Ascending aorta (tissue), 2 donors: ENCODE measurements at regions not wholly inside any gene's neighbourhood (a gene's known extent, or its start where the extent isn't known, plus 50 kb on each side); places are given as distances from the start of the nearest gene placed in this dataset.

Experiments
- DNase-seq, 2 donors: peaks; one replicate each; pipeline ENCODE4 v3.0.0-alpha.2; 2019; ENCODE audit warnings: low spot score in 2 of 2
- H3K27ac ChIP-seq, 2 donors: fragments of 200-600 bp; sonication (generic); one replicate each; pipeline ENCODE4 v1.5.1; 2016 to 2017; ENCODE audit warnings: mild to moderate bottlenecking in 1 of 2
- H3K27me3 ChIP-seq: fragments of 200-600 bp; sonication (generic); one replicate; pipeline ENCODE4 v1.5.1; 2017
- H3K36me3 ChIP-seq, 2 donors: fragments of 200-600 bp; sonication (generic); one replicate each; pipeline ENCODE4 v1.5.1; 2016
- H3K4me1 ChIP-seq, 2 donors: fragments of 200-600 bp; sonication (generic); one replicate each; pipeline ENCODE4 v1.5.1; 2016 to 2017; ENCODE audit warnings: mild to moderate bottlenecking in 1 of 2
- H3K4me3 ChIP-seq, 2 donors: fragments of 200-600 bp; sonication (generic); one replicate each; pipeline ENCODE4 v1.5.1; 2016 to 2017; ENCODE audit warnings: mild to moderate bottlenecking in 1 of 2
- H3K9me3 ChIP-seq, 2 donors: fragments of 200-600 bp; sonication (generic); one replicate each; pipeline ENCODE4 v1.5.1; 2016
- intact Hi-C: fragments of 100-400 bp; cut with DNase I; formaldehyde crosslinking; loops from one replicate; pipeline ENCODE4 v1.15.1; 2023
- TF ChIP-seq, protein P1 (sequence below), 3 experiments: fragments of 200-600 bp in 2 of 3; fragments of 450-650 bp in 1 of 3; sonication (generic) in 2 of 3; IDR thresholded peaks; one replicate each; pipeline ENCODE4 v1.5.1; 2016 to 2019; ENCODE audit warnings: antibody characterized with exemption in 3 of 3, mild to moderate bottlenecking in 1 of 3, moderate library complexity in 1 of 3

DNA sequence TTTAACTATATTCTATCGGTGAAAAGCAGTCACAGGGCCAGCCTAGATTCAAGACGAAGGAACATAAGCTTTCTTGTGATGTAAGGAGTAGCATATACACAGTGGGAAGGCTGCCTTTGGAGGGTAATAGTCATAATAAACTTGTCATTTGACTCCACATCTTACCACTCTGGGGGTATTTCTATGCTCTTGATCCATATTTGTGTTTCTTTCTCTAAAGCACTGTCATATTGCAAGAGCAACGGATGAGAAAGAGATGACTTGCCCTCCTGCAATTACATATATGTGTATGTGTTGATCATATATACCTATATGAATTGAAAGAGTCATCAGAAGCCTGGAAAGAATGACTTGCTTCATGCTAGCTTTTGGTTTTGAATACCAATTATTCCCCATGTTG is 225.4 kb upstream of the HS3ST3A1 start:
- TF ChIP-seq, protein P1, sequence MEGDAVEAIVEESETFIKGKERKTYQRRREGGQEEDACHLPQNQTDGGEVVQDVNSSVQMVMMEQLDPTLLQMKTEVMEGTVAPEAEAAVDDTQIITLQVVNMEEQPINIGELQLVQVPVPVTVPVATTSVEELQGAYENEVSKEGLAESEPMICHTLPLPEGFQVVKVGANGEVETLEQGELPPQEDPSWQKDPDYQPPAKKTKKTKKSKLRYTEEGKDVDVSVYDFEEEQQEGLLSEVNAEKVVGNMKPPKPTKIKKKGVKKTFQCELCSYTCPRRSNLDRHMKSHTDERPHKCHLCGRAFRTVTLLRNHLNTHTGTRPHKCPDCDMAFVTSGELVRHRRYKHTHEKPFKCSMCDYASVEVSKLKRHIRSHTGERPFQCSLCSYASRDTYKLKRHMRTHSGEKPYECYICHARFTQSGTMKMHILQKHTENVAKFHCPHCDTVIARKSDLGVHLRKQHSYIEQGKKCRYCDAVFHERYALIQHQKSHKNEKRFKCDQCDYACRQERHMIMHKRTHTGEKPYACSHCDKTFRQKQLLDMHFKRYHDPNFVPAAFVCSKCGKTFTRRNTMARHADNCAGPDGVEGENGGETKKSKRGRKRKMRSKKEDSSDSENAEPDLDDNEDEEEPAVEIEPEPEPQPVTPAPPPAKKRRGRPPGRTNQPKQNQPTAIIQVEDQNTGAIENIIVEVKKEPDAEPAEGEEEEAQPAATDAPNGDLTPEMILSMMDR (IDR thresholded peaks at IDR 0.05) = no peak
- Histone ChIP-seq H3K36me3 (no peaks in the 10 kb centered on the region), H3K4me1 (no peaks in the 10 kb centered on the region), H3K27ac (no peak overlapping the region), H3K4me3 (no peak overlapping the region), H3K27me3 (no peaks in the 10 kb centered on the region), H3K9me3 (no peaks in the 10 kb centered on the region)
- intact Hi-C loops = no loop called here
- no peak for DNase-seq

DNA sequence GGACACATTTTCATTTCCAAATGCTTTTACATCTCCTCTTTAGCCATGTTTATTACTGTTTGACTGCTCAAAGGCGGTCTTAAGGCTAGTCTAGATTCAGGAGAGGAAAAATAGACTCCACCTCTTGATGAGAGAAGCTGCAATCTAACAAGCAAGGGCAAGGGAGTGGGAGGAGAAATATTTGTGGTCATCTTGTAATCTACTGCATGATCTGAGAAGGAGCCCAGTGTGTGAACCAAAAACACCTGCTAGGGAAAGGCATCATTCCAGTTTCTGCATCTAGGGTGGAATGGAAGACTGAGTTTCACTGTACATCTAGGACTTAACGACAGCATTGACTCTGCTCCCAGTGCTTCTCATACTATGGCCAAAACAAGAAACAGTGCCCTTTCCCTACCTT is 232.2 kb upstream of the HS3ST3A1 start:
- no peak overlapping the region for H3K27ac ChIP-seq
- no peaks in the 10 kb centered on the region for H3K36me3 ChIP-seq
- no peaks in the 10 kb centered on the region for H3K4me1 ChIP-seq
- TF ChIP-seq, protein P1 (IDR thresholded peaks at IDR 0.05) = no peak
- no peaks in the 10 kb centered on the region for H3K27me3 ChIP-seq
- no peaks in the 10 kb centered on the region for H3K9me3 ChIP-seq
- no peak overlapping the region for H3K4me3 ChIP-seq
- intact Hi-C loops = no loop called here
- no peak for DNase-seq

DNA sequence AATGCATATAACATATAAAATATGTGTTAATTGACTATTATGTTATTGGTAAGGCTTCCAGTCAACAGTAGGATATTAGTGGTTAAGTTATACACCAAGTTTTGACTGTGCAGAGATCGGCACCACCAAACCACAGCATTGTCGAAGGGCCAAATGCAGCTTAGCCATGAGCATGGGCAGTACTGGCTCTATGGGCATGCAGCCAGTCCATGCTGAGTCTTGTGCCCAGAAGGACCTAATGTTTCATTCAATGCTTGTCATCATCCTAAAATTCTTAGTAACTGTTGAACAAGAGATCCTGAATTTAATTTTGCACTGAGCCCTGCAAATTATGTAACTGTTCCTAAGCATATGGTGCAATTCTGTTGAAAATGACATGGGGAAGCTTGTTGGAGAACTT is 233.4 kb upstream of the HS3ST3A1 start:
- no peaks in the 10 kb centered on the region for H3K27me3 ChIP-seq
- no peaks in the 10 kb centered on the region for H3K9me3 ChIP-seq
- no peak overlapping the region for H3K27ac ChIP-seq
- TF ChIP-seq, protein P1 (IDR thresholded peaks at IDR 0.05) = no peak
- no peak overlapping the region for H3K4me3 ChIP-seq
- intact Hi-C loops = no loop called here
- H3K36me3 ChIP-seq = no peaks in the 10 kb centered on the region
- no peak for DNase-seq
- no peaks in the 10 kb centered on the region for H3K4me1 ChIP-seq

DNA sequence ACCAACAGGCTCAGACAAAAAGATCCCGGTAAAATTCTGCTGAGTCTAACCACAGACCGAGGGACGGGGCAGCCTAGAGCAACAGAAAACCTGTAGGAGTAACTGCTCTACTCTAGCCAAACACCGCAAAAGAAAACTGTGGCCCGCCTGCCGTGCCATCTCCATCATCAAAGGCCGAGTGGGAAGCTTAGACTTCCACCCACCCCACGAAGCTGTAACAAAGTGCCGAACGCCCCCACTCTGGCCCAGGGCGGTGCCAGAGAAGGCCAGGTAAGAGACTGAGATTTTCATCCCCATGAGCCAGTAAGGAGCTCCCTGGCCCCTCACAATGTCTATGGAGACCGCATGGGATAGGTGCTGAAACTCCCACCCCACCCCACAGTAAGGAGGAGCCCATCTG is 231.9 kb upstream of the COX10 start:
- no peak for DNase-seq
- TF ChIP-seq, protein P1 (IDR thresholded peaks at IDR 0.05) = no peak
- intact Hi-C loops = no loop called here
- no peak overlapping the region for H3K27ac ChIP-seq
- H3K36me3 ChIP-seq = no peaks in the 10 kb centered on the region
- no peaks in the 10 kb centered on the region for H3K27me3 ChIP-seq
- no peak overlapping the region for H3K4me3 ChIP-seq
- H3K4me1 ChIP-seq = no peaks in the 10 kb centered on the region
- no peaks in the 10 kb centered on the region for H3K9me3 ChIP-seq

DNA sequence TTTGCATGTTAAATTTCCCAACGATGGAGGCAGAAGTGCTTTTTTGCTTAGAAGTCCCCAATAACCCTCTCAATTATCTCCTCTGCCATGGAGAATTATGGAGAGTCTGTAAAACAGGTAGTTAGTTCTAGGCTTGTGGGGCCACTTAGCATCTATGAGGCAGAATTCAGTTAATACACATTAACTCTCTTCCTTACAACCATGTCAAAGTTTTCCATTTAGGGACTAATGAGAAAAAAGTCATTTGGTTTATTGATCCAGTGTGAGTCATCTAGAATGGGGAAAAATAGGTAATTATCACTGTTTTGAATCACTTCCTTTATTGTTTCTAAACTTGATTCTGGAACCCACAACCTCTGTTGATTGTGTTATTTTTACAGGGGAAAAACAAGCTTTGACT is 229.1 kb upstream of the COX10 start:
- H3K36me3 ChIP-seq = no peaks in the 10 kb centered on the region
- TF ChIP-seq, protein P1 (IDR thresholded peaks at IDR 0.05) = no peak
- no peak for DNase-seq

More for the DNA sequence above, 229.1 kb upstream of the COX10 start:
- no peaks in the 10 kb centered on the region for H3K4me1 ChIP-seq
- intact Hi-C loops = no loop called here
- H3K9me3 ChIP-seq = no peaks in the 10 kb centered on the region
- no peaks in the 10 kb centered on the region for H3K27me3 ChIP-seq
- H3K27ac ChIP-seq = no peak overlapping the region
- no peak overlapping the region for H3K4me3 ChIP-seq
